NCI-H2227 treated with DMSO at 0.1 percent for 48 hours (cell line): ENCODE measurements at regions not wholly inside any gene's neighbourhood (a gene's known extent, or its start where the extent isn't known, plus 50 kb on each side); places are given as distances from the start of the nearest gene placed in this dataset.

Experiments used
- DNase-seq: peaks from one replicate; lab custom pipeline; 2025; lab: John Stamatoyannopoulos, UW

DNA sequence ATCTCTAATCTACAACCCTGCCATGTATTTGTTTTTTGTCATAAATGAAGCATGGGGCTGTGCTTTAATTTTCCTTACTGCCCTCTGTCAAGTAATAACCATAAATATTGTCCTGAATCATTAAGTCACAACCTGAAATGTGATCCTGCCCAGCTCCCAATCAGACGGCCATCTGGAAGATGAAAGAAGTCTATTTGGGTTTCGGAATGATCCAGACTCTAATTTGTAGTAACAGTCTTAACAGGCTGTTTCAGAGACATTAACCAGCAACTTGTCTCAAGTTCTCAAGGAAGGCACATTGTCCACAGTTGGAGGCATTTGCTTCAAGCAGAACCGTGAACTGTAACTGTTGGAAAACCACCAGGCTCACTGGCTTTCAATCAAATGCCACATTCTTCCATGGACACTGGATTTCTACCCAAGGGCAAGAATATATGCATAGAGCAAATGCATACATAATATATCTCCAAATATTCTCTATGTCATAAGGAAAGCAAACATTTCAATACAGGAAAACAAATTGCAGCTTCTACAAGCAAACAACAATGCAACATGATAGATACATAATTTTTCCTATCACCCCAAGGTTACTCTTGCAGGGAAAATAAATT is 405.2 kb upstream of the NPVF start:
- DNase-seq = no peak

DNA sequence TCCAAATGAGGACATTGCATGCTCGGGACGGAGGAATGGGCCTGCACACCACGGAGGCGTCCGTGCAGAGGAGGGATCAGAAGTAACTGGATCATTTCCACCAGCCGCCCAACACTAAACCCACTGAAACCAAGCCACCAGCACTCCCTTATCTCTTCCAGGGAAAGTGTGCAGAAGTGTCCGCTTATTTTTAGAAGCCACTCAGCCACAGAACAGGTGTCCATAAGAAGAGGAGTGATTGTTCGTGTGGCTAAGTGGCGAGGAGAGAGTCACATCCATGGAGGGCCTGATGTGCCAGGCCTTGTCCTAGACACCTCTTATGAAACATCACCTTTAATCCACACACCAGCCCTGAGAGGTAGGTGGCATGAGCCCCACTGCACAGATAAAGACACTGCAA is 407.9 kb upstream of the NPVF start:
- DNase-seq = no peak

DNA sequence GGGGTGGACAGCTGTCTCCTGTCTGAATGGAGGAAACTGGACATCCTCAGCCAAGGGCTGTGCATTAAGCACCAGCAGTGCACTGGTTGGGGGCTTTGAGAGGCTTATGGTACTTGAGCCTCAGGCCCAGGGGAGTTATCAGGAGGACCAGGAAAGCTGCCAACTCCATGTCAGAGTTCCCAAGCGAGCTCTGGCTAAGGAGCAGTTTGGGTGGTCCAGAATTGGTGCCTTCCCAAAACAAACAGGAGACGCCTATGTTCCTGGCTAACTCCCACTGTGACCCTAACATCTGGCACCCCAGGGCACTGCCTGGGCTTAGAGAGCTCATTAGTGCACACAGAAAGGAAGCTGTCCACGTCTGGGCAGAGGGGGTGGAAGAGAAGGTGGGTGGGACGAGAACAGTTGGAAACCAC is 408.6 kb upstream of the NPVF start:
- no peak for DNase-seq

DNA sequence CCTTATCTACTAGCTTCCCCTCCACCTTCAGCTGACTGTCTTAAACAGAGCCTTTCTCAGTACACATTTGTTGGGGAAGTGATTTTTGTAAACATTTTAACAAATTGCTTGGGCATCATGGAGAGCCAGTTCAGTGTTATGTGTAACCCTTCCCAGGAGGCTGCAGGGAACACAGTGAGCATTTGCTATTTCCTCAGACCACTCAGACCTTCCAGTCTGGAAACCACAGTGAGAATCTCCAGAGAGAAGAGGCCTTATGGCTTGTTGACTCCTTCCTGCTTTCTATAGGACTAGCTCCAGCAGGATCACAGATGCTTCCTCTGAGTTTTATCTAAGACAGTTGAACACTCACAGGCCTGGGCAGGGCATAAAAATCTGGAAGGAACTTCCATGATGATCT is 409.8 kb upstream of the NPVF start:
- DNase-seq = no peak

DNA sequence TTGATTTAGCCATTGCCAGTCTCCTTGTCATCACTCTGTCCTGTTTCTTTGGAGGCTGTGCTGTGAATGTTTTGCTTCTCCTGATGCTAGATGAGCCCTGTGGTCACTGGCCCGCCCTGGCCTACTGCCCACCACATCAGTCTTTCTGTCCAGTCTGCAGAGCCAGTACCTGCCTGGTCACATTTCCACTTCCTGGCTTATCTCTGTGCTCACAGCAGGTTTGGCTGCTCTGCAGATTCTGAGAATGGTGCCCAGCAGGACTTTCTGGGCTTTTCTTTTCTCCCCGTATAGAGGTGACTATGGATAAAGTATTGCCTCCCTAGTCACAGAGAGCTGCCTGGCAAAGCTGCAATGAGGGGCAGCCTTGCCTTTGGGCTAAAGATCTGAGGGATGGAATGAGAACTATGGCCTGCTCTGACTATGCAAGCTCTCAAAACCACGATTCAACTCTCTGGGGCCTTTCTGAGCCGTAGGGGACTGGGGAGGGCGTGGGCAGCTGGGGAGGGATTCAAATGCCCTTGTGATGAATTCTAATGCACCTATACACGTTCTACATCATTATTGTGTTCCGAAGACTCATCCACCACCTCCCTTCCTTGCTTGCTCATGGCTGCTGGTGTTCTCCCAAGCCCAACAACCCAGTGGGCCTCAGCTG is 410.4 kb upstream of the NPVF start:
- DNase-seq = no peak

DNA sequence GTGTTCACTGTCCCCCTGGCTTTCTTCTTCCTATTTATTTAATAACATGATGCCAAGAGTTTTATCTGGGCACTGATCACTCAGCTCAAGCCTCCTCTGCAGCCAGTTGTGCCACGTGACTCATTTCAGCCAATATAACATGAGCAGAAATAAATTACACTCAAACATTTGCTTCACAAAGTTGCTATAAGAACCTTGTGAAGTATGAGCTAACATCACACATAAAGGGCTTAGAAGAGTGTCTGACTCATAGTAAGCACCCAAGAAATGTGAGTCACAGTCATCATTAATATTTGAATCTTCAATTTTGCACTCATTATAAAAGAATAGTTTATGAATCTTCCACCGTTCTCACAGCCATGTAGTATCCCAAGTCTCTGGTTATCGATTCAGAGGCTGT is 414.6 kb upstream of the NPVF start:
- DNase-seq = no peak

DNA sequence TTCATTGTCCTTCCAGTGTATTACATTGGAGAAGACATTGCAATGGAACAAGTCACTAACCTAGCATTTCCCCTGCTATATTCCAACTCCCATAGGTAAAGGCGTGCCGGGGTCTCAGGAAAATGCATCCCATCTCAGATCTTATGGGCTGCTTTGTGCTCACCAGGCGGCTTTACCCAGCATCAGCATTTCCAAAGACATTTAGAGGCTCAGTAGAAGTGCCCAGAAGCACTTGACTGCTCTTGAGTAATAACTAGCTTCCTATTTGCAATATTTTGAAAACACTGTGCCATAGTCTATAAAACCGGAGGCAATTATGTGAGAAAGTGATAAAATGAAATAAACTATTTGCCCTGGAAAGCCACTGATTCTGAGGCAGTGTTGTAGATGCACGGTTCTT is 415.0 kb upstream of the NPVF start:
- no peak for DNase-seq

DNA sequence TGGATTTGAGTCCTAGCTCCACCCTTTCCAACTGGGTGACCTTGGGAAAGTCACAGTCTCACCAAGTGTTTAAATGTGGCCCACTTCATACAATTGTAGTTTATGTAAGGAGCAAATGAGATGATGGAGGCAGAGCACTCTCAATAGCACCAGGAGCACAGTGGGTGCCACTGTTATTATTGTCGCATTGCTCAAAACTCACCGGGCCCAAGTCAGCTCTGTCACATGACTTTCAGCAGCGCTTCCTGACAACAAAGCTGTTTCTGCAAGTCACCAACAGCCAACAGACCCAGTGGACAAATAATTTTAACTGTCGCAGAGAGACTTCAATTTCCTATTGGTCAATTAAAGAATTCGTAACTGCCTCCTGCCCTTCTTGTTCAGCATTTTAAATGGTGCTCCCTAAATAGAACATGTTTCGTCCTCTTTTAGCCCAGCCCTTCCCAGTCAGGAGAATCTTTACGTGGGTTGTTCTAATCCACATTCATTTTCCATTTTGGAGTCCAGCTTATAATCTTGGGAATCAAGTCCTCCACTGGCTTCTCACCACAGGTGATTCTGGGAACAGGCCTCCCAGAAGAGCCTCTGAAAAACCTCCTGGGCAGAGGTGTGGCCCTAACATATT is 415.6 kb upstream of the NPVF start:
- DNase-seq = no peak

DNA sequence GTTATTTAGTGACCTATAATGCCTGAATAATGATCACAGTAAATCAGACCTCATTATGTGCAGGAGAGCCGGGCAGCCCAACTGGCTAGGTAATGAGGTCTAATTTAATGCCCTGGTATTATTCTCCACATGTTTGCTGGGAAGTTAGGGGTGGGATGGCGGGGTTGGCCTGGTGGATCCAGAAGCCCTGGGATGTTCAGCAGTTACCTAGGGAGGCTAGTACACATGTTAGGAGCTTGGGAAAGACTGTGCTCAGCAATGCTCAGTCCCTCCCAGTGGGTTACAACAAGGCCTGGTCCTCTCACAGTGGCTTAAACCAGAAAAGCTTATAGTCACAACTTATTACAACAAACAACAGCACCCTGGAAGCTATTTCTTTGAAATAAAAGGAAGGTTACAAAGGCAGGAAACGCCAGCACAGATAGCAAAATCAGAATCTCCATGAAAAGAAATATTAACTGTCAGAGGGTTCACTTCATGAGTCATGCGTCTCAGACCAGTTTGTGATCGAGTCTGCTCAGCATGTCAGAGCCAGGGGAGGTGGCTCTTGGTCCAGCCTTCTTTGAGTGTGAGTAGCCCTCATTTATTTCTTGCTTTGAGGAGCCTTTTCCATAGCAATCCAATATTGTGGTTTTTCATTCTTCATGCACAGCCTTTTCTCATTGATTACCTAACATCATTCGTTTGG is 418.6 kb upstream of the NPVF start:
- no peak for DNase-seq

DNA sequence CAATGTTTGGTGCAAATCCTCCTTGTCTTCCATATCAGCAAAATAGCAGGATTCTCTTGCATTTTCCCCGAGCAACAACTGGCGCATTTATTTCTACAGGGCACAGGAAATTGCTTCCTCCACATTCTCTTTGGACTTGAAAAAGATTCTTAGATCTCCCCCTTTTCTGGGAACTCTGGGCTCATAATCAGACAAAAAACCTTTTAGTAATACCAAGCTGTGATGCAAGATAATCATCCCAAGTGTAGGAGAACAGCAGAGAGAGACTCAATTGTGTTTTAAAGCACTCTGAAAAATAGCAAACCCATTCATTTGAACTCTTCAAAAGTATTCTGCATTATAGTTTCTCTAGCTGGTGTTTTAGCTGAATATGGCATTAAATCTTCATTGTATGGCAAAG is 419.6 kb upstream of the NPVF start:
- no peak for DNase-seq

DNA sequence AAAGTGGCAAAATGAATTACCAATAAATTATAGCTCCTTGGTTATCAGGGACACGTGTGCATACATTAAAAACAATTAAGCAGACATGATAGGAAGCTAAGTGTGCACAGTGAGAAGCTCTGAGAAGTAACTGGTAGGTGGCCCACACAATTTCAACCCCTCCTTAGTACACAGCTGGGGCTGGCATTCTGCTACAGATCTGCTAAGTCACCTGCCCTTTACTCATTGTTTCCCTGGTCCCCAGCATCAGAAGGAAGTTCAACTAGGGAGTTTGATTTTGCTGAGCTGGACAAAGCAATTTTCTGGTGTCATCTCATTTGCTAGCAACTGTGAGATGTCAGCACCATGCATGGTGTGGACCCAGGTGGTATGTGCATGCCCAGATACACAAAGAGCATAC is 424.1 kb upstream of the NPVF start:
- DNase-seq = no peak

DNA sequence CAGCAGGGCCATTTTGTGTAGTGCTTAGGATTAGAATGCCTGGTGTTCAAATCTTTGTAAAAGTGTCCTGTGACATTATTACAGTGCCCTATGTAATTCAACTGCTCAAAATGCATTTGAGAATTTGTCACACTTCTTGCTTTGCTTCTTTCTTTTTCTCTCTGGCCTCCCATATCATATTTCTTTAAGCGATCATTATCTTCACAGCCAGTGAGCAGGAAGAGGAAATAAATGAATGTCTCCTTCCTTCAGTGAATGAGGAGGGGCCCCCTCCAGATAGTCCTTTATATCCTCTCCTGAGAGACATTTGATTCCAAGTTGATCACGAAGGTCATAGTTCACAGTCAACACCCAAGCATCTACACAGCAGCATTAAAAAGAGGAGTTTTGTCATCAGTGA is 425.1 kb upstream of the NPVF start:
- DNase-seq = no peak

DNA sequence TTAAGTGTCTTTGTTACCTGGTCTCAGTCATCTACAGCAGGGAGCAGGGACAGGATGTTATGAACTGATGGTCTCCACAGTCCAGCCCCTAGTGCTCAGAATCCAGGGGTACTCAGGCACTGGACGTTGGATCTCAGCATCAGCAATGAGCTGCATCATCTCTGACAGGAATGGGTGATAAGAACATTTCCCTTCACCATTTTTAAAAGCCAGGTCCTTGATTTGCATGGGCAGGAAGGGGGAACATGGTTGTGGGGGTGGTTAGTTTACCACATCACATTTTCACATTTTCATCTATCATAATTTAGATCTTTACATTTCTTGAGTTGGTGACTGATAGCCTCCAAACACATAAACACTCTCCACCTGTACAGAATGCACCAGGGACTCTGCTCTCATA is 427.8 kb upstream of the NPVF start:
- no peak for DNase-seq

DNA sequence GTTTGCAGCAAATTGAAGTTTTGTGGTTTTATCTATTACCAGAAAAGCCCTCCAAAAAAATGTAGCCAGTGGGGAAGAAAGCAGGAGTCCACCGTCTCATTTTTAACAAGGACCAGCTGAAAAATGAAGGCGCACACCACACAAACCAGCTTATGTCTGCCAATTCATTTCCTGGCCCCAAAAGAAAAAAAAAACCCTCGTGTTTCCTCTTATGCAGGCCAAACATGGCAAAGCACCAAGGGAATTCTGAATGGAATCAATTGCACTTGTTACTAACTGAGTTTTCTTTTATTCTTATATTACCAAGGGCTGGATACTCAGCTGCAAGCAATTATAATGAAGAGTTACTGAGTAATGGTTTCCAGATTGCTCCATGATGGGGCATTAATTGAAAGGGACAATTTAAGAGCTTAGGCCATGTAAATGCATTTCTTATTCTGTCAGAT is 428.3 kb upstream of the NPVF start:
- DNase-seq = no peak

DNA sequence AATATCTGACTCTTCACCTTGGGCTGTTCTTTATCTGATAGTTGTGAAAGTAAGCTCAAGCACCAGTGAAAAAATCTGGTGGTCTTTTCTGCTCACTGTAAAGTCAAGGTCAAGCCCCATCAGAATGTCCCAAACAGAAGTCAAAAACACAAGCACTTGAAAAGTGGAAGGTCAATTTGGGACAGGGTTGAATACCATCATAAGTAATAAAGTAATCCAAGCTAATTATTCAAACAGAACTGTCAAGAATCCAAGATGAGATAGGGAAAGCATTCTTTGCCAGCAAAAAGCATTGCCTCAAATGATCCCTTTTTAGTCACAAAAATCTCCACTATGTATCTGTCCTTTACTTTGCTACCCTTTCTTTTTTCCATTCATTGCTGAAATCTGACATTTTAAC is 430.1 kb upstream of the NPVF start:
- DNase-seq = no peak

DNA sequence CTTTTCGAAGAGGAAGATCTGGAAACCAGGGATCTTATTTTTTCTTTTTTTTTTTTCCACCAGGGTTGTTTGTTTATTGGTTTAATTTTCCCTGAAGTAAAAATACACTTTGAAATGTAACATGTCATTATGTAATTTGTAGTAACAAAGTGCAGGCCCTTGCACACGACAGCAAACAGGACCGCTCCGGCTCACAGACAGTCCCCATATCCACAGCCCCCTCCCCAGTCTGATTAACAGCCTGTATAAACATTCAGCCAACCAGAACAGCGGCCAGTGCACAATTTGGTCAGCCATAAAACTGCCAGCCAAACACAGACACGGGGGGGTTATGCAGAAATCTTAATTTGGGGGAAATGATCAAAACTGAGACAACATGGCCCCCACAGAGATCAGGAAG is 431.6 kb upstream of the NPVF start:
- DNase-seq = peak; percentile 25

DNA sequence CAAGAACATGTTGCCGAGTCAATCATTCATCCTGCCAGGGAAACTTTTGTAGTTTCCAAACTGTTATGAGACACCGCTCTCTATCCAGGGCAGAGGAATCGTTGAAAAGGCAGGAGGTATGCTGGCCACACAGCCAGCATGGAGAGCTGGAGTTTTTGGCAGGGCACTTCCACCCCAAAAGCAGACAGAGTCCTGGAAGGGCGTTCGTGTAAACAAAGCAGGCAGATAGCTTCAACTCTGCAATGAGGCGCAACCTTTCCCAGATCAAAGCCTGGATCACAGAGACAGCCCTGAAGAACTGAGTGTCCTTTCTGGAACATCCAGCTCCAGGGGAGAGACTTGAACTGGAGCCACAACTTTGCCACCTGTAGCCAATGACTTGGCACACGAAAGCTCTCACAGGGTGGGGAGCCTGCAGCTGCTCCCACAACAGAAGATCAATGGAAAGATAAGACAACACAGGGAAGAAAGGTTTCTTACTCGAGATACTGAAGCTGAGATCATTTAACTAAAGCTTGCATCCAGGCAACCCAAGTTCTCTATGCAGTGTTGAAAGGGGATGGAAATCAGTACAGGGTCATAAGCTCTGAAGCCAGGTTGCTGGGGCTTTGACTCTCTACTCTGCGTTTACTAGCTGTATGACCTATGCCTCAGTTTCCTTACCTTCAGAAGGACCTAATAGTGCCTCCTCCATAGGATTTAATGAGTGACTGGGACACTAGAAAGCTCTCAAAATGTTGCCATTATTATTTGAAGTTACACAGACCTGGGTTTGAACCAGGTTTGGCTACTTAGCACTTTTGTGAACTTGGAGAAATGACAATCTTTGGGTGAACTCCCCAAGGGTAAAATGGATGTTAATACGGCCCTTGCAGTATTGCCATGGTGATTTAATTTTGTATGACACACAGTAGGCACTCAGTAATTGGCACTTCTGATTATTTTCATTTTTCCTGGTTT is 434.8 kb upstream of the NPVF start:
- DNase-seq = no peak

DNA sequence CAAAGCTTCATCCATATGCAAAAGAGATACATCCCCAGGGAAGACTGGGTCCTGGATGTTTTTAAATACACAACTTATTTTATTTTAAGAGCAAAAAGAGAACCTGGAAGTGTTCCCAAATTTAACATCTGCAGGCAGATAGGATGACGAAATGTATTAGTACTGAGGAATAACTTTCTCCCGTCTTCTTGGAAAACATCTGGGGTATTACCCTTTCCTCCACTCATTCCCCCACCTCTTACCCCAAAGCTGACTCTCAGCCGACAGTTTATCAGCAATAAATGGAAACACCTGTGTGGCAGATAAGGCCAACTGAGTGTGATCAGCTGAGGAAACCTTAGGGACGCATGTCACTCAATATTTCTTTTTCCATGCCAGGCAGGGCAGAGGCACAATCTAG is 435.6 kb upstream of the NPVF start:
- no peak for DNase-seq

DNA sequence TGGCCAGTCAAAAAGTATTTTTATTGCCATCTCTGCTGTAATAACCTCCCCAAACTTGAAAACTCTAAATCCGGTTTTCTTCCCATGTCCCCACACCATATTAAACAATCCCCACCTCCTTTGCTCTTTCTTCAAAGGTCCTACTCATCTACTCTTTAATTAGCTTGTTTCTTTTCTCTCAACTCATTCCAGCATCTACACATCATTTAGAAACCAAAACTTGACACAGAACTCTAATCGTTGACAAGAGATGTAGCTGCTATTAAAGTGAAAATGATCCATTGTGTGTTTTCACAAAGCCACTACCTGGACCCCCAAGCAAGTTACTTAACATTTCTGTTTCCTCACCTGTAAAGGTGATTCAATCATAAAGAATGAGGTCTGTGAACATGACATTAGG is 436.3 kb upstream of the NPVF start:
- DNase-seq = no peak

DNA sequence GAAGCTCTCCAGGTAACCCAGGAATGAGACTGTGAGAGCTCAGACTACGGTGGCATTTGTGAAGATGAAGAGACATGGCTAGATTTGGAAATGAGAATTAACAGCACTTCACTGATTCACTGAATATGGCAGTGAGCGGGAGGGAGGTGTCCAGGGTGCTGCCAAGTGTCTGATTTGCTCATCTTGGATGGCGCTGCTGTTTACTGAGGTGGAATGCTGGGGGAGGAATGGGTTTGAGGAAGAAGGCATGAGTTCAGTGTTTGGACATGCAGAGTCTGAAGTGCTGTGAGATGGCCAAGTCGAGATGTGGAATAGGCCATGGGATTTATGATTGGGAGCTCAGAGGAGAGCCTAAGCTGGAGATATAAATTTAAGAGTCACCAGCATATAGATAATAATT is 437.1 kb upstream of the NPVF start:
- no peak for DNase-seq

DNA sequence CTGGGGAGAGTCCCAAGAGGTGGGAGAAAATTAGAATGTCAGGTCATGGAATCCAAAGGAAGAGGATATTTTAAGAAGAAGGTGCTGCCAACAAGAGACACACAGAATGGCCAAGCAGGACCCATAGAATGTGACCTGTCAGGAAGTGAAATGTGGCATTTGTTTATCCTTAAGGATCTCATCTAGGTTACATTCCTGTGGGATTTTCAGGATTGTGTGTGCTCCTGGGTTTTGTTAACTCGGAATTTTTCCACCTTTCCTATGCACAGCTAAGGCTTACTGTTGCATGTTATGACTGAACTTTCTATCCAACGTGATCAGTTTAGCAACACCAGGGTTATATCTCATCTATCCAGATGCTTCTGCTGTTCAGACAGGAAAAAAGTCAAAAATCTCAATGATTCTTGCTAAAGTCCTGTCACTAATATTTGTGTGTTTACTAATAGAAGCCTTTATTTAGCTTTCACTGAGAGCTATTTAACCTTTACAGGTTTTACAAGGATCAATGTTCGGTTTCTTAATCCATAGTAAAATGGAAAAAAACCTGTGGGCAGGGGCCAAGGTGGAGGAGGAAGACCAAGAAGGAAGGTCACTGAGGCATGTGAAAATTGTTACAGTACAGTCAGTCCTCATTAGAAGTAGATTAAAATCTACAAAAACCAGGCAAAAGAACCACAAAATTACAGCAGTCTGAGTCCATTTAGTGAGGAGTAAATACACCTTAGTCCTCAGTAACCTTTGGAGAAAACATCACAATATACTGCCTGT is 437.8 kb upstream of the NPVF start:
- no peak for DNase-seq
